ENCODE measurements at regions not wholly inside any gene's neighbourhood (a gene's known extent, or its start where the extent isn't known, plus 50 kb on each side); places are given as distances from the start of the nearest gene placed in this dataset.

GRCh38 chr15:31577108-31577507 is 250.5 kb downstream of the KLF13 start:
- Histone ChIP-seq H4K20me1 (ENCODE audit: insufficient read depth, poor library complexity, severe bottlenecking) (no peaks in the 10 kb centered on the region), H3K27me3 (no peaks in the 10 kb centered on the region), H3K4me3 (no peak overlapping the region), H2AFZ (no peak overlapping the region), H3K36me3 (replicated peaks; ENCODE audit: insufficient read depth, low read depth) (no peaks in the 10 kb centered on the region), H3K9me3 (ENCODE audit: low read depth) (no peaks in the 10 kb centered on the region), H3K27ac (no peak overlapping the region), H3K4me2 (peak overlapping the region; percentile 60), H3K79me2 (no peaks in the 10 kb centered on the region), H3K9me2 (replicated peaks; ENCODE audit: insufficient read depth) (no peaks in the 10 kb centered on the region), H3K4me1 (ENCODE audit: insufficient read depth) (no peaks in the 10 kb centered on the region)
- DNase-seq (ENCODE audit: low spot score): no peak
- no peak for TF ChIP-seq CTCF (IDR thresholded peaks at IDR 0.05; ENCODE audit: poor library complexity)
- no peak for TF ChIP-seq EZH2 (IDR thresholded peaks at IDR 0.05; ENCODE audit: borderline replicate concordance)
- no peak for TF ChIP-seq EZH2phosphoT487 (IDR thresholded peaks at IDR 0.05; ENCODE audit: low read depth, severe bottlenecking, unreplicated experiment)
- 38% methylated on average over 5 of the region's 5 CpGs for WGBS (ENCODE audit: low lambda C conversion rate, missing lambda C conversion rate)

- TF ChIP-seq EZH2phosphoT487 (IDR thresholded peaks at IDR 0.05; ENCODE audit: low read depth, severe bottlenecking, unreplicated experiment) (no peak), EZH2 (IDR thresholded peaks at IDR 0.05; ENCODE audit: borderline replicate concordance) (no peak)
- 94% methylated on average over 4 of the region's 4 CpGs for WGBS (ENCODE audit: low lambda C conversion rate, missing lambda C conversion rate)
These were observed 252.6 kb downstream of the KLF13 start for GRCh38 chr15:31579282-31579681.

GRCh38 chr15:31579976-31580375 is 253.3 kb downstream of the KLF13 start:
- Histone ChIP-seq H3K79me2 (no peaks in the 10 kb centered on the region), H3K27me3 (no peaks in the 10 kb centered on the region), H2AFZ (no peak overlapping the region), H3K36me3 (replicated peaks; ENCODE audit: insufficient read depth, low read depth) (no peaks in the 10 kb centered on the region), H3K4me1 (ENCODE audit: insufficient read depth) (no peaks in the 10 kb centered on the region), H3K4me2 (no peak overlapping the region), H3K4me3 (no peak overlapping the region), H3K9me3 (ENCODE audit: low read depth) (no peaks in the 10 kb centered on the region), H3K9me2 (replicated peaks; ENCODE audit: insufficient read depth) (no peaks in the 10 kb centered on the region), H3K27ac (no peak overlapping the region), H4K20me1 (ENCODE audit: insufficient read depth, poor library complexity, severe bottlenecking) (no peaks in the 10 kb centered on the region)
- WGBS (ENCODE audit: low lambda C conversion rate, missing lambda C conversion rate): 82% methylated on average over 2 of the region's 2 CpGs
- DNase-seq (ENCODE audit: low spot score): no peak
- TF ChIP-seq EZH2 (IDR thresholded peaks at IDR 0.05; ENCODE audit: borderline replicate concordance) (no peak), CTCF (IDR thresholded peaks at IDR 0.05; ENCODE audit: poor library complexity) (no peak), EZH2phosphoT487 (IDR thresholded peaks at IDR 0.05; ENCODE audit: low read depth, severe bottlenecking, unreplicated experiment) (no peak)

More at GRCh38 chr15:31579282-31579681, 252.6 kb downstream of the KLF13 start:
- Histone ChIP-seq H4K20me1 (ENCODE audit: insufficient read depth, poor library complexity, severe bottlenecking) (no peaks in the 10 kb centered on the region), H3K27ac (no peak overlapping the region), H3K9me2 (replicated peaks; ENCODE audit: insufficient read depth) (no peaks in the 10 kb centered on the region), H3K36me3 (replicated peaks; ENCODE audit: insufficient read depth, low read depth) (no peaks in the 10 kb centered on the region), H3K79me2 (no peaks in the 10 kb centered on the region), H2AFZ (no peak overlapping the region), H3K4me3 (no peak overlapping the region), H3K9me3 (ENCODE audit: low read depth) (no peaks in the 10 kb centered on the region), H3K4me2 (no peak overlapping the region), H3K4me1 (ENCODE audit: insufficient read depth) (no peaks in the 10 kb centered on the region), H3K27me3 (no peaks in the 10 kb centered on the region)
- DNase-seq (ENCODE audit: low spot score): no peak

- Histone ChIP-seq H3K9me3 (ENCODE audit: low read depth) (no peaks in the 10 kb centered on the region), H3K9me2 (replicated peaks; ENCODE audit: insufficient read depth) (no peaks in the 10 kb centered on the region), H3K4me3 (no peak overlapping the region), H3K4me1 (ENCODE audit: insufficient read depth) (no peaks in the 10 kb centered on the region), H3K4me2 (no peak overlapping the region), H3K27me3 (no peaks in the 10 kb centered on the region), H4K20me1 (ENCODE audit: insufficient read depth, poor library complexity, severe bottlenecking) (no peaks in the 10 kb centered on the region), H2AFZ (no peak overlapping the region), H3K27ac (no peak overlapping the region), H3K79me2 (no peaks in the 10 kb centered on the region), H3K36me3 (replicated peaks; ENCODE audit: insufficient read depth, low read depth) (no peaks in the 10 kb centered on the region)
- TF ChIP-seq EZH2 (IDR thresholded peaks at IDR 0.05; ENCODE audit: borderline replicate concordance) (no peak), CTCF (IDR thresholded peaks at IDR 0.05; ENCODE audit: poor library complexity) (no peak), EZH2phosphoT487 (IDR thresholded peaks at IDR 0.05; ENCODE audit: low read depth, severe bottlenecking, unreplicated experiment) (no peak)
- DNase-seq (ENCODE audit: low spot score): no peak
- WGBS (ENCODE audit: low lambda C conversion rate, missing lambda C conversion rate): 81% methylated on average over 3 of the region's 3 CpGs
These were observed 257.6 kb downstream of the KLF13 start for GRCh38 chr15:31584195-31584594.

Data from hepatocyte (in vitro differentiated cells).